HCT116 (cell line): ENCODE measurements at regions not wholly inside any gene's neighbourhood (a gene's known extent, or its start where the extent isn't known, plus 50 kb on each side); places are given as distances from the start of the nearest gene placed in this dataset.

Source experiments
- ATAC-seq: fragments of 200-7000 bp; cut with Tn5 transposase; 2 replicates; pipeline ENCODE4 v1.9.1; 2020; ENCODE audit warnings: mild to moderate bottlenecking, moderate library complexity
- BruUV-seq: library from RNA; stranded (reverse); fragments of 400-500 nt; replicated peaks from 2 replicates; lab custom pipeline; 2021; lab: Mats Ljungman, UMichigan
- CTCF ChIA-PET: fragments of 300-600 bp; sonication (Branson Sonifier 250); formaldehyde crosslinking; loops from one replicate; lab custom pipeline; 2021; ENCODE audit warnings: antibody characterized with exemption; lab: Charles Lee
- POLR2A ChIA-PET: fragments of 300-600, 350-600 bp; sonication (Branson Sonifier 250); formaldehyde crosslinking; loops from one replicate; lab custom pipeline; 2021; ENCODE audit warnings: antibody characterized with exemption; lab: Charles Lee
- RAD21 ChIA-PET, 2 experiments: fragments of 300-600 bp; sonication (Branson Sonifier 250); formaldehyde crosslinking; loops; one replicate each; lab custom pipeline; 2023; ENCODE audit warnings: low total read pairs in 2 of 2; ENCODE audit not compliant: uncharacterized antibody in 2 of 2, unreplicated experiment in 2 of 2, low non-redundant PET in 1 of 2; lab: Charles Lee
- DNase-seq: peaks from one replicate; pipeline ENCODE4 v3.0.0-alpha.2; 2010; ENCODE audit warnings: low read depth, low spot score
- H2AFZ ChIP-seq: fragments of 200-600 bp; shearing (Covaris generic), sonication (generic); 2 replicates; pipeline ENCODE4 v1.6.1; 2017; ENCODE audit warnings: low read depth, mixed run types, mixed read lengths, antibody characterized with exemption, low read length; ENCODE audit not compliant: poor library complexity, severe bottlenecking
- H3K27ac ChIP-seq: 2 replicates; pipeline ENCODE4 v1.5.1; 2012; ENCODE audit warnings: low read depth, low read length
- H3K27me3 ChIP-seq: fragments of 200-600 bp; sonication (generic); 2 replicates; pipeline ENCODE4 v1.6.1; 2016; ENCODE audit warnings: mixed run types, low read length, mixed read lengths; ENCODE audit not compliant: insufficient read depth
- H3K36me3 ChIP-seq, 2 experiments: fragments of 200-500 bp in 1 of 2; fragments of 200-600 bp in 1 of 2; sonication (Bioruptor generic) in 1 of 2; sonication (generic) in 1 of 2; 2 replicates each; pipeline versions ENCODE4 v1.5.1 to v1.6.1; 2014 to 2016; ENCODE audit warnings: low read length in 2 of 2, inconsistent platforms in 1 of 2, mixed read lengths in 1 of 2, mixed run types in 1 of 2; ENCODE audit not compliant: insufficient read depth in 2 of 2, control insufficient read depth in 1 of 2
- H3K4me1 ChIP-seq, 2 experiments: fragments of 200-600 bp in 1 of 2; sonication (generic) in 1 of 2; 2 replicates each; pipeline versions ENCODE4 v1.5.1 to v1.6.1; 2012 to 2017; ENCODE audit warnings: low read length in 2 of 2, inconsistent platforms in 1 of 2, mild to moderate bottlenecking in 1 of 2, mixed read lengths in 1 of 2, mixed run types in 1 of 2, moderate library complexity in 1 of 2; ENCODE audit not compliant: insufficient read depth in 2 of 2, control insufficient read depth in 1 of 2
- H3K4me2 ChIP-seq: fragments of 200-600 bp; sonication (generic); 2 replicates; pipeline ENCODE4 v1.6.1; 2017; ENCODE audit warnings: mixed run types, low read length, mixed read lengths
- H3K4me3 ChIP-seq, 2 experiments: fragments of 200-600 bp in 1 of 2; sonication (generic) in 1 of 2; replicated peaks in 1 of 2; 2 replicates each; pipeline ENCODE4 v1.5.1; 2011 to 2016; ENCODE audit warnings: low read length in 2 of 2, control low read depth in 1 of 2, low read depth in 1 of 2, mild to moderate bottlenecking in 1 of 2, mixed read lengths in 1 of 2, mixed run types in 1 of 2
- H3K79me2 ChIP-seq: fragments of 200-600 bp; sonication (generic); 2 replicates; pipeline ENCODE4 v1.6.1; 2017; ENCODE audit warnings: mild to moderate bottlenecking, mixed run types, low read length, moderate library complexity, mixed read lengths; ENCODE audit not compliant: insufficient read depth
- H3K9ac ChIP-seq: fragments of 200-600 bp; sonication (generic); 2 replicates; pipeline ENCODE4 v1.6.1; 2016; ENCODE audit warnings: low read length, mixed read lengths
- H3K9me2 ChIP-seq: fragments of 200-600 bp; sonication (generic), shearing (Covaris generic); 2 replicates; pipeline ENCODE4 v1.6.1; 2017; ENCODE audit warnings: mixed run types, mild to moderate bottlenecking, moderate library complexity; ENCODE audit not compliant: insufficient read depth
- H3K9me3 ChIP-seq, 2 experiments: fragments of 200-500 bp in 1 of 2; fragments of 200-600 bp in 1 of 2; sonication (Bioruptor generic) in 1 of 2; sonication (generic) in 1 of 2; 2 replicates each; pipeline ENCODE4 v1.6.1; 2014 to 2017; ENCODE audit warnings: low read length in 2 of 2, mixed read lengths in 2 of 2, inconsistent platforms in 1 of 2, low read depth in 1 of 2, mild to moderate bottlenecking in 1 of 2, mixed run types in 1 of 2, moderate library complexity in 1 of 2; ENCODE audit not compliant: control insufficient read depth in 1 of 2, insufficient read depth in 1 of 2
- H4K20me1 ChIP-seq: fragments of 200-600 bp; sonication (generic), shearing (Covaris generic); 2 replicates; pipeline ENCODE4 v1.6.1; 2017; ENCODE audit warnings: mixed run types, mild to moderate bottlenecking, moderate library complexity; ENCODE audit not compliant: insufficient read depth
- ATF3 ChIP-seq: IDR thresholded peaks from 2 replicates; pipeline ENCODE4 v1.6.1; 2012
- CEBPB ChIP-seq: IDR thresholded peaks from 2 replicates; pipeline ENCODE4 v1.6.1; 2012; ENCODE audit warnings: low read depth
- CTCF ChIP-seq, 3 experiments: fragments of 200-600 bp in 1 of 3; sonication (generic) in 1 of 3; IDR thresholded peaks in 2 of 3; conservative IDR thresholded peaks in 1 of 3; 2 replicates each; pipeline ENCODE4 v1.5.1; 2012 to 2017; ENCODE audit warnings: low read depth in 2 of 3, low read length in 2 of 3, antibody characterized with exemption in 1 of 3, borderline replicate concordance in 1 of 3, control low read depth in 1 of 3, mild to moderate bottlenecking in 1 of 3, mixed read lengths in 1 of 3, mixed run types in 1 of 3, moderate library complexity in 1 of 3; ENCODE audit not compliant: insufficient read depth in 1 of 3
- EGR1 ChIP-seq: IDR thresholded peaks from 2 replicates; pipeline ENCODE4 v1.6.1; 2012; ENCODE audit warnings: low read depth
- ELF1 ChIP-seq: IDR thresholded peaks from 2 replicates; pipeline ENCODE4 v1.6.1; 2012; ENCODE audit warnings: low read depth, borderline replicate concordance
- EZH2 ChIP-seq: fragments of 200-600 bp; sonication (generic); IDR thresholded peaks from 2 replicates; pipeline ENCODE4 v1.6.1; 2017; ENCODE audit warnings: antibody characterized with exemption, mixed run types
- EZH2phosphoT487 ChIP-seq: fragments of 200-600 bp; IDR thresholded peaks from 2 replicates; pipeline ENCODE4 v1.6.1; 2018; ENCODE audit warnings: antibody characterized with exemption, borderline replicate concordance
- FOSL1 ChIP-seq: IDR thresholded peaks from 2 replicates; pipeline ENCODE4 v1.6.1; 2012; ENCODE audit warnings: low read depth
- JUND ChIP-seq: IDR thresholded peaks from 2 replicates; pipeline ENCODE4 v1.6.1; 2012
- MAX ChIP-seq: IDR thresholded peaks from 2 replicates; pipeline ENCODE4 v1.6.1; 2012
- POLR2A ChIP-seq: IDR thresholded peaks from 2 replicates; pipeline ENCODE4 v1.7.0; 2011; ENCODE audit warnings: borderline replicate concordance; ENCODE audit not compliant: insufficient read depth, insufficient read length; ENCODE audit errors: extremely low read depth
- POLR2AphosphoS5 ChIP-seq: IDR thresholded peaks from 2 replicates; pipeline ENCODE4 v1.6.1; 2011; ENCODE audit warnings: mild to moderate bottlenecking, low read depth, low read length, moderate library complexity
- RAD21 ChIP-seq: IDR thresholded peaks from 2 replicates; pipeline ENCODE4 v1.6.1; 2012; ENCODE audit warnings: low read depth, mild to moderate bottlenecking
- REST ChIP-seq: IDR thresholded peaks from 2 replicates; pipeline ENCODE4 v1.6.1; 2012; ENCODE audit warnings: low read depth
- SIN3A ChIP-seq: IDR thresholded peaks from 2 replicates; pipeline ENCODE4 v1.6.1; 2012; ENCODE audit warnings: low read depth
- SP1 ChIP-seq: IDR thresholded peaks from 2 replicates; pipeline ENCODE4 v1.6.1; 2012; ENCODE audit warnings: low read depth
- TCF7L2 ChIP-seq: IDR thresholded peaks from 2 replicates; pipeline ENCODE4 v1.7.0; 2011; ENCODE audit warnings: borderline replicate concordance, inconsistent platforms; ENCODE audit not compliant: insufficient read depth, insufficient read length; ENCODE audit errors: extremely low read depth
- ZBTB33 ChIP-seq: IDR thresholded peaks from 2 replicates; pipeline ENCODE4 v1.6.1; 2011; ENCODE audit warnings: mild to moderate bottlenecking, low read length, moderate library complexity; ENCODE audit not compliant: insufficient replicate concordance; ENCODE audit errors: extremely low read depth
- ZFX ChIP-seq: fragments of 450-650 bp; IDR thresholded peaks from 2 replicates; pipeline ENCODE4 v1.6.1; 2017
- ZNF274 ChIP-seq: fragments of 200-500 bp; sonication (Bioruptor generic); IDR thresholded peaks from 2 replicates; pipeline ENCODE4 v1.6.1; 2014; ENCODE audit warnings: mild to moderate bottlenecking, low read depth, low read length, inconsistent platforms
- intact Hi-C: fragments of 100-400 bp; cut with micrococcal nuclease; formaldehyde crosslinking; loops from 2 replicates; pipeline ENCODE4 v1.10.0; 2022

- no peaks in the 10 kb centered on the region for H3K9me3 ChIP-seq
- H2AFZ ChIP-seq, result no peak overlapping the region
- TF ChIP-seq REST, result no peak
- TF ChIP-seq EZH2phosphoT487, result no peak
- no peak for TF ChIP-seq MAX
- TF ChIP-seq CEBPB, result no peak
- no peak for TF ChIP-seq CTCF (IDR thresholded peaks at IDR 0.05 in 2 of 3, conservative IDR thresholded peaks at IDR 0.05 in 1 of 3; ENCODE audit: borderline replicate concordance in 1 of 3, insufficient read depth in 1 of 3, low read depth in 2 of 3, low read length in 2 of 3)
- TF ChIP-seq ELF1, result no peak
- no peak for TF ChIP-seq ZBTB33
- no peak for TF ChIP-seq POLR2A
- no peak for TF ChIP-seq ZFX
- TF ChIP-seq FOSL1, result no peak
- TF ChIP-seq SIN3A, result no peak
- no peak for TF ChIP-seq JUND
- TF ChIP-seq EGR1, result no peak
- TF ChIP-seq RAD21, result no peak
- TF ChIP-seq EZH2, result no peak
- no peak for TF ChIP-seq ZNF274
- no peak for TF ChIP-seq ATF3
- TF ChIP-seq SP1, result no peak
- TF ChIP-seq POLR2AphosphoS5, result no peak
- TF ChIP-seq TCF7L2, result no peak
- TF ChIP-seq, all 23 proteins: peak for 0
- H3K4me2 ChIP-seq, result no peak overlapping the region
- H3K36me3 ChIP-seq, result no peaks in the 10 kb centered on the region
- H3K27me3 ChIP-seq, result no peaks in the 10 kb centered on the region
- no peaks in the 10 kb centered on the region; a peak in 1 of 4 replicates for H3K4me1 ChIP-seq
- no peaks in the 10 kb centered on the region for H3K79me2 ChIP-seq
- H3K9ac ChIP-seq, result no peak overlapping the region
- H3K9me2 ChIP-seq, result no peaks in the 10 kb centered on the region
- no peaks in the 10 kb centered on the region for H4K20me1 ChIP-seq
- no peak overlapping the region for H3K4me3 ChIP-seq
- H3K27ac ChIP-seq, result no peak overlapping the region
- ChIA-PET POLR2A (no interaction called here), CTCF (no interaction called here), RAD21 (no interaction called here)
- DNase-seq (no peak), ATAC-seq (no peak)
- intact Hi-C loops, result no loop called here
- BruUV-seq, result no TSS peak
Measured at GRCh38 chr2:220660277-220661145, 911.6 kb downstream of the EPHA4 start.
